Right lung (tissue), 2 donors: ENCODE measurements at regions not wholly inside any gene's neighbourhood (a gene's known extent, or its start where the extent isn't known, plus 50 kb on each side); places are given as distances from the start of the nearest gene placed in this dataset.

Experiments
- DNase-seq, 2 donors: peaks; one replicate each; pipeline ENCODE4 v3.0.0-alpha.2; 2013

DNA sequence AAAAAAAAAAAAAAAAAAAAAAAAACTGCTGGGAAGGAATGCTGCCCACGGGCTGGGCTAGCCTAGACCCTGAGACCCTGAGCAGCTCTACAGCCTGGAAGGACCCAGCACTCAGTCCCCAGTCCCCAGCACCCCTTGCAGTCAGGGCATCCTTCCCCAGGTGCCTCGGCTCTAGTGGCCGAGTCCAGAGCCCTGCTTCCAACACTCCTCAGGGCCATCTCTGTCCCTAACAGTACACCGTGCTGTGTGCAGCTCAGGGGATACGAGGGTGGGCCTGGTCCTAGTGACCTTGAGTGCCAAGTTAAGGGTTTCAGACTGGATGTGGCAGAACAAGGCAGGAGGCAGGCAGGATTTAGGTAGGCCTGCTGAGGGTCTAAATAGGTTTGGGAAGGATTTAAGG lies 50.2 kb upstream of the LRP8 start:
- DNase-seq, result no peak

DNA sequence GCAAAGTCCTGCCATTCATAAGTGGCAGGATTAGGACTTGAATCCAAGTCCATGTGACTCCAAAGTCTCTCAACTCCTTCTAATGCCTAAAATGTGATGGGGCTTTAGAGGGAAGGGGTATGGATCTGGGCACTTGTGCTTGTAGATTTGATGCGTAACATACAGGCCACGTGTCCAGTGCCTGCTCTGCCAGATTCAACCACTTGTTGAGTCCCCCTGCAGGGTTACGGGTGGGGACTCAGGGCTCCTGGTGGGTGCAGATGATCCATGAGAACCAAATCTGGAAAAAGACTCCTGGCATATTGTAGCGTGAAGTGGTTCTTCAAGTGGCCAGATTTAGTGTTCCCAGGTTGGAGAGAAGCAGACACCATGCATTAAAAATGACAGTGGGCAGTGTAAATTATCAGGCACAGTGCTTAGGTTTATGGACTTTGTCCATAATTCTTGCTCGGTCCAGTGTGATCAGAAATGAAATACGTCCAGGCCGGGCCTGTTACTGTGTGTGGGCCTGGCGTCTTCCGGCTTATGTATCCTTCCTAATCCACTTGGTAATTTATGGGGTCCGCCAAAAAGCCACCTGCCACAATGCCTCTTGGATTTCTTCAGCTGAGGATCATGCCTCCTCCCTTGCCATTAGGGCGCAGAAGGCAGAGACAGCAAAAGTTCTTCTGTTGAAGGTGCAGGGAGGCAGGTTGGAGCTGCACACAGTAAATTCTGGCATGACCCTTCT lies 51.2 kb upstream of the LRP8 start:
- DNase-seq, result no peak

DNA sequence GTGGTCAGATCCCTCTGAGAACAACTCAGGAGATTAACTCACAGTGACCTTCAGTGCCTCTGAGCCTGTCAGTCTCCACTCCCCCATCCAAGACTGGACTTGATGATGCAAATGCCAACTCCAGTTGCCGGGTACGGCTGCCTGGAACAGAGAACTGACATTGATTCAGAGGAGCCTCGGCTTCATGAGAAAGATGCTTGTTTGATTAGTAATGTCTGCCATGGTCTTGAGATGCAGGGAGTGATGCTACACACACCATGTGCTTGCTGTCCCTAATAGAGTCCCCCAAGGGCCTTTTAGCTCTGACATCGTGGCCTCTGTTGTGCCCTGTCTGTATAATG lies 51.8 kb upstream of the LRP8 start:
- DNase-seq, result no peak

DNA sequence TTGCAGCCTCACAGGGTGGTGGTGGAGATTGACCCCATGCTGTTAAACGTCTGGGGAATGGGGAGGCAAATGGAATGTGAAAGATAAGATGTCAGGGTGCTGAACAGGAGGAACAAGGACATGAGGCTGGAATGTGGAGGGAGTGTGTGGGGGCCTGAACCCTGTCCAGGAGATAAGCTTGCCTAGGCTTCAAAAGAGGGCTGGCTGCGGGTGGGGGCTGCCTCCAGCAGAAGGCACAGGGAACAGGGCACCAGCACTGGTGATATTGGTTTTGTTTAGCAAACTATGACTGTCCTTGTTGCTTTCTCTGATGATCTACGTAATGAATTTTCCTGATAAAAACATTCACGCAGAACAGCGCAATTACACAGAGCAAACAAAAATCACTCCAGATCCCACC lies 52.4 kb upstream of the LRP8 start:
- DNase-seq, result no peak

DNA sequence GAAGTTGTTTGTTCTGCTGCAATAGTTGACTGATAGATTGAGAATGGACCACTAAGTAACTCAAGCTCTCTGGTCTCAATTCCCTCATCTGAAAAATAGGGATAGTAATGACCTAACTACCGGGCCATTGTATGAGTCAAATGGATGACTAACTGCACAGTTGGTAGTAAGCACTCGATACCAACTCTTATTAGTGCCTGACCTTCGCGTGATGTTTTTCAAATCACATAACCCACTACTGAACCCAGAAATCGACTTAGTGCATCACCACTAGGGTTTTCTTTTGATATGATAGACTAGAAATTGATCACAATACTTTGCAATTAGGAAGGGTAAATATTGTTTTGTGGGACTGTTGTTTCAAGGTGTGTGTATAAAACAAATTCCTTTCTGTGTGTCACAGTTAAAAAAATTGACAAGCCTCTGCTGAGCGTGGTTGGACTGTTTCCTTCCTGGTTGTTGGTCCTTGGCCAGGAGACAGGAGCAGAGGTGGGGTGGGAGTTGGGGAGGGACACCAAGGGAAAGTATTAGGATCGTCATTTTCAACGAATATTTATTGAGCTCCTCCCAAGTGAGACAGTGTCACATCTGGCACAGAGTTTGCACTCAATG lies 54.0 kb upstream of the LRP8 start:
- no peak for DNase-seq

DNA sequence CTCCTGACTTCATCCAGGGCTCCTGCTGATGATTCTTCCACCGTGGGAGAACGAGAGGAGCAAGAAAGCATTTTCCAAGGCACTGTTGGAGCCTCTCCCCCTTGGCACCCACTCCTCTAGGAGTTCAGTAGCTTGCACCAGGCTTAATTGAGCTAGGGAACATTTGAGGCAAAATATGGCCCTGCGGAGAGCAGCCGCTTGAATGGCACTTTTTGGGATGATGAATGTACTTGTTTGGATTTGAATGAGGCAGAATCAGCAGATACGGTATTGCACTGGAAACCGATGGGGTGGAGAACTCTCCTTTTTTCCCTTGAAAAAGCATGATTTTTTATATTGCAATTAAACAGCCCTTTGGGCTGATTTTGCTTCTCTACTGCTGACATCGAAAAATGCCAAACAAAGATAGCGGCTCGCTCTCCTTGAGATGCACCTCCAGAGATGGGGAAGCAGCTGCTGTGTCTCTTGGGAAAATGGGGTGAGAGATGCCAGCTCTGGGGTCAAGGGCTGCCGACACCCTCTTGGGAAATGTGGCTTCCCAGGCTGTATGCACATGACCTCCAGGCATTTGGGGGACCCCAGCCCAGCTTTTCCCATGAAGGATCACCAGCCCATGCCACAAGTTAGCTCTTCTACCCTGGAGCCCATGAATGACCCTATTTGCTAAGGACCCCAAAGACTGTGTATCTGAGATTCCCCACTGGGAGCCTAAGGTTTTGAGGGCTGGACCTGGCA lies 55.4 kb upstream of the LRP8 start:
- no peak for DNase-seq

DNA sequence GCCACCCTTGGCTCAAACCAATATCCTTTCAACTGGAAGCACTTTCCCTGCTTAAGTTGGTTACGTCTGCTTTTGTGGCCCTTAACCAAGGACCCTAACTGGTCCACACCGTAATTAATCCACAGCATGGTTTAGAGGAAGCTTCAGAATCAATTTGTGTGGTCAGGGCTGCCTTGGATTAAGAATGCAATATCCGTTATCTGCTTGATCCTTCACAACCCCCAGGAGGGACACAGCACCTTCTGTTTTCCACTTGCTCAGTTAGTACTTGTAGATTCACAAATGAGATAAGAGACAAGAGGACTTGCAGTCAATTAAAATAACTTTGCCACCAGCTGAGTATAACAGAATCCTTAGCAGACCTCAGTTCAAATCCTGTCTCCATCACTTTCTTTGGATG lies 56.9 kb upstream of the LRP8 start:
- DNase-seq, result no peak

DNA sequence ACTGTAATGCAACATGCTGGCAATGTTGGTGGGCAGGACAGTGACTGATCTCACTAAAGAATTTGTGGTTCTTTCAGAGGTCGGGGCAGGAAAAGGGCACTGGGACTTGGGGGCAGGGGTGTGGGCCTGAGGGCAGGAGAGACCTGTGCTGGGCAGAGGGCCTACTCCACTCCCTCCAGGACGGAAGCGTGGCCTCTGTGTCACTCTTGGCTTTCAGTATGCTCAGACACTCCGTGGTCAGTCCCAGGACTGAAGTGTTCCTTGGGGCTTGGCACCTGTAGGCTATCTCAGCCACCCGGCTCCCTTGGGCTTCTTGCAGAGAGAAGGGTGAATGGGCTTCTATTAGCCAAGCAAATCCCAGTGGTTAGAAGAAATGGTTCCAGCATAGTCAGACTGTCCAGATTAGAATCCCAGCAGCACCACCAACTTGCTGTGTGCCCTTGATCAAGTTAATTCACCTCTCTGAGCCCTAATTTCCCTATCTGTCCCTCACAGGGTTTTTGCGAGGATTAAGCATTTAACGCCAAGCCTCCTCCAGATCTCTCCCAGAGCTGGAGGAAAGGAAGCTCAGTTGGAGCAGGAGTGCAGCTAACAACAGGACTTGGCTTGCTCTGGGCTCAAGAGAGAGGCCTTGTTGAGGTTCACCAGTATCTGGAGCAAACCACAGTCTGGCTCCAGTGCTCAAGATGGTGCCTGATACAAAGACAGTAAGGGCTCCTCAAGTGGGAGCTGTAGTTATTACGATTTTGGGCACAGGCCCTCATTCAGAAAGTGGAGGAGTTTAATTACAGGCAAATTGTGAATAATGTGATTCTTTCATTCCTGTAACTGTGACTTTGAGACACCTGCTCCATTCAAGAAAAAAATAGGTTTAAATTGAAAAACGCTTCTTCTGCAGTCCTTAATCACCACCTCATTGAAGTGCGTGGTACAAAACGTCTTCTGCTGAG lies 57.7 kb upstream of the LRP8 start:
- DNase-seq, result no peak

DNA sequence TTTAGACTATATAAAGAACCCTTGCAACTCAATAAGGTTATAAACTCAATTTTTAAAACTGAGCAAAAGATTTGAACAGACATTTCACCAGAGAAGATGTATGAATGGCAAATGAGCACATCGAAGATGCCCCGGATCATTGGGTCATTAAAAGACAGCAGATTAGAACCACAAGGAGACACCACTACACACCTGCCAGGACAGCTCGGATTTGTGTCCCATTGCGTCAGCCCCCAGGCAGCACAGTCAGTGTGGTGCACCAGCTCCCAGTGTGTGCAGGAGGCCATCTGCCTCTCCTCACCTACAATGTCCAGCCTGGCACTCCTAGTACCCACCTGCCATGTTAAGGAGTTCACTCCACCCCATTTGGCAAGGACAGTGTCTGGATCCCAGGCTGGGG lies 61.1 kb upstream of the LRP8 start:
- DNase-seq, result no peak

DNA sequence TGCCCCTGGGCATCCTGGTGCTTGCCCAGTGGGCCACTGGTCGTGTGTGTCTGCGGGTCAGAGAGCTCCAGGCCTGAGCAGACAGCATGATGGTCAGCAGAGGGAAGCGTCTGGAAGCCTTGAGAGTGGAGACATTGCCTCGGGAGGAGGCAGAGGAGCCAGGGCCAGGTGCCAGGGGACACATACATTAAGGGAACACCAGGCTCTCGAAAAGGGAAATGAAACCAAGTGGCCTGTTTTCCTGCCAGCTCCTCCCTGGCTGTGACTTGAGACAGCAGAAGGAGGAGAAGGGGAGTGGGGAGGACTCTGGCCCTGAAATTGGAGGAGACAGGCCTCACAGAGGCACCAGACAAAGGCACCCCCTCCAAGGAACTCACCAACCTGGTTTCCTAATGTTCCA lies 62.4 kb upstream of the LRP8 start:
- no peak for DNase-seq

DNA sequence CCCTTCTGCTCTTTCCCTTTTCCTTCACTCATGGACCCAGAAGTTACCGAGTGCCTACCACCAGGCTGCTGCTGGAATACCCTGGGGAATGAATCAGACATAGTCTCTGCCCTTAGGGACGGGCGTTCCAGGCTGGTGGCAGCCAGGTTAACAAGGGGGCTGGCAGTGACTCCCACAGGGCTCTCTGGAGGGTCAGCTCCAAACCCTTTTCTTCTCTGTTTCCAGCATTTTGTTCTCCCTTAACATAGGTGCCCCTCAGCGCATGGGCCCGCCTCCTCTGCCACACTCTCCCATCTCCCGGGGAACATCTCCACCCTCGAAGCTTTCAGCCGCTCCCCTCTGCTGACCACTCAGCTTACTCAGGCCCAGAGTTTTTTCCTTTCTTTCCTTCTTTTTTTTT lies 62.9 kb upstream of the LRP8 start:
- DNase-seq, result no peak

DNA sequence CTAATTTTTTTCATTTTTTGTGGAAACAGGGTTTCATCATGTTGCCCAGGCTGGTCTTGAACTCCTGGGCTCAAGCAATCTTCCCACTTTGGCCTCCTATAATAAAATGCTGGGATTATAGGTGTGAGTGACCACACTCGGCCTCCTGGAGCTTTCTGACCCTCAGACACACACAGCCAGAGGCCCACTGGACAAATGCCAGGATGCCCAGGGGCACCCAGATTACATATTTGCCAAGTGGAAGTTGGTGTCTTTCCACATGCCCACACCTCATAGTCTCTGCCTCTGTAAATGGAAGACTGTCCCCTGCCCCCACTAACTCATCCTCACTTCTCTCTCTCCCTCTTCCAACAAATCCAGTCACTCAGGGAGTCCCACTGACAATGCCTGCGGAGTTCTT lies 63.4 kb upstream of the LRP8 start:
- no peak for DNase-seq

DNA sequence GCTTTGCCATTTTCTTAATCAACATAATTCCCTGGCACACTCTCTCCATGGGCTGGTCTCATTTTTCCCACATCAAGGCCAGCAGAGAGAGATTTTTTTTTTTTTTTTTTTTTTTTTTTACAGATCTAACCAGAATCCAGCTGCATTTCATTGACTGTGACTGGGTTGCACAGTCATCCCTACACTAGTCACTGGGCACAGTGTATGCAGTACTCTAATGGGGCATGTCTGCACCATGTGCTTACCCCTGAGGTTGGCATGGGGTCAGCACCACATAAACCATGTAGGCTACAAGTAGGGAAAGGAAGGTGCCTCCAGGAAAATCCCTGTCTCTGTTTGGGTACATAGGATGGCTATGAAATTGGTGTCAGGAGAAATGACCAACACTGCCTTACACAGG lies 64.1 kb upstream of the LRP8 start:
- no peak for DNase-seq

DNA sequence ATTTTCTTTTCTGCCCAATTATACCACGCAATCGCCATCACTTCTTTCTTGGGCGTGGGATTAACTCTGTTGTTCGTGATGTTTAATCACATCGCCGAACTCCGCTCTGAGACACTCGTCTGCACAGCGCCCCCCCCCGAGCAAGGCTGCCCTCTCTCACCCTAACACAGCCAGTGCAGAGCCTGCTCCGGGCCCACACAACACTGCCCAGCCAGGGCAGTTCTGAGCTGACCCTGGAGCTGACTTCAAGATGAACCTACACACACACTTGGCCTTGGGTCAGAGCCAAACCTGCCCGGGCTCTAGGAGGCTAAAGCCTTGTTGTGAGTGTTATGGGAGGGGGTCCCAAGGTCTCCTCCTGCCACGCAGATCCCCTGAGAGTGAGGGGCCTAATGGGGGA lies 64.6 kb upstream of the LRP8 start:
- DNase-seq, result no peak

DNA sequence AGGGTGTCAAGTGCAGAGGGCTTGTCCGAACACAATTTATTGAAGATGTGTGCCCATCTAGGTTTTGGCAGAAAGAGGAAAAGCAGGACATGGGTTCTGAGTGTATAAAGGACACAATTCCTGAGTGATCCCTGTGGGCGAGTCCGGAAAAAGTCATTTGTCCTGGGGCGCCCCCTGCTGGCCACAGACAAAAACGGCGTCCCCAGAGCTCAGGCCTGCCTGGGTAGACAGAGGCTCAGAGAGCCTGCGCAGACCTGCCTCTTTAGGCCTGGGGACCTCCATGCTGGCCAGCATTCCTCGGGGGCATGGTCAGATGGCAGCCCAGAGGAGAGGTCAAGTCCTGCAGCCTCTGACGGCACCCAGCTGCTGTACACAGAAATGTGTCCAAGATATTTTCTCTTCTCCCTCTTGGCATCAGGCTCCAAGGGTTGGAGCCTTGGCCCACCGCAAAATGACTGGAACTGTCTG lies 65.5 kb upstream of the LRP8 start:
- peak; percentile 62 to 73 for DNase-seq

DNA sequence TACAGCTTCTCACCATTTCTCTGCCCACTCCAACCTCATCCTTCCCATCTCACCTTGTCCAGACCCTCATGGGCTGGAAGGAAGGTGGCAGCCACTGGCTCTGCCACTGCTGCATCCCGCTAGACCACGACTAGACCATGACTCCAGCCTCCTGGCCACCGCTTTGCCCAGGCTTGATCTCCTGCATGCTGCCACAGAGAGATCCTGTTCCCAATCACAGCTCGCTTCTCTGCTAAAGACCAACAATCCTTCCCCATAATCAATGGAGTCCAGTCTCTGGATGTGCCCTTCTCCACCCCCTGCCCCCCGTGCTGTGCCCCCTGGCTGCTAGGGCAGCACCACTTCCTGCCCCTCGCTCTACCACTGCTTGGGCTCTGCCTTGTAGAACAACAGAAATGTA lies 64.9 kb upstream of the DMRTB1 start:
- DNase-seq, result no peak

DNA sequence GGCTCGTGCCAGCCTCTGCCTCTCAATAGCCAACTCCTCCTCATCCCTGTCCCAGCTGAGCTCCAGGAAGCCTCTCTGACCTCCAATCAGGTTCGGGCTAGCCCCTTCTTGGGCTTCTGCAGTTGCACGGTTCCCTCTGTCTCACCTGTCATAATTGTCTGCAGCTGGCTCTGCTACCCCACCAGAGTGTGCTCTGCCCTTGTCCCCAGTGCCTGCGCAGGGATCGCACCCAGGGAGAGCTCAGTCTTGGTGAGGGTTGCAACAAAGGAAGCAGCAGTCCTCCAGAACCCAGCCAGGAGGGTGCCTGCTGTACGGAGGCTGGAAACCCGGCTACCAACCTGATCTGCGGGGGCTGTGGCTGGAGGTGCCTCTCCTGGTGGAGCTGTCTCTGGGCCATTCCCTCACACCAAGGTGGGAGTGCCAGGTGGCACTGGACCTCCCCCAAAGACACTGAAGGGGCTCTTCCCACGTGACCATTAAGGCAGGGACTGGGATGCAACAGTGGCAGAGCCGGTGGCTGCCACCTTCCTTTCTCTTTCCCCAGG lies 63.5 kb upstream of the DMRTB1 start:
- DNase-seq, result no peak

DNA sequence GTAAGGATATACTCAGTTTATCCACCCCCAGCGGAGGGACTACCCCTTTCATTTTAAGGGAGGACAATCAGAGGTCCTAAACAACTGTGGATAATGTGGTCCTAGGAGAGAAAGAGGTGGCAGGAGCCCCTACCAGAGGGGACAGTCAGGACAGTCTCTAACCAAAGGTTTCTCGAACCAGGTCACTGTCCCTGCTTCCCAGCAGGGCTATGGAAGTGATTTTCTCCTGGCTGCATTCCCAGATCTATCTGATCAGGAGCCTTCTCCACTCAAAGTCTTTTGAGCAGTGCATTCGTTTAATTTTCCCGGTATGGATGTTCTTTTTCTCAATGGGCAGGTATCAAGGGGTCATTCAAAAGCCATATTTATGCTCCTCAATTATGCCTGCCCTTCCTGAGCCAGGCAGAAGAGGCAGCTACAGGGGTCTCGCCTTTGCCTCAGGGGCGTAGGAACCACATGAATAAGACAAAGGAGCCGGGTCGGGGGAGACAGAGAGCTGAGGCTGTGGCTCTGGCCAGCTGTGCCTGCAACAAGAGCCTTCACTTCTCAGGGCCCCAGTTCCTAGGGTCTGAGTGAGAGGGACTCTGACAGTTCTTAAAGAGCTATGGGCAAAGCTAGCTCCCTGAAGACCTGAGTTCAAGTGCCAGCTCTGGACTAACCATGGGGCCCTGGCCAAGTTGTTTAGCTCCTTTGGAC lies 62.5 kb upstream of the DMRTB1 start:
- no peak for DNase-seq

DNA sequence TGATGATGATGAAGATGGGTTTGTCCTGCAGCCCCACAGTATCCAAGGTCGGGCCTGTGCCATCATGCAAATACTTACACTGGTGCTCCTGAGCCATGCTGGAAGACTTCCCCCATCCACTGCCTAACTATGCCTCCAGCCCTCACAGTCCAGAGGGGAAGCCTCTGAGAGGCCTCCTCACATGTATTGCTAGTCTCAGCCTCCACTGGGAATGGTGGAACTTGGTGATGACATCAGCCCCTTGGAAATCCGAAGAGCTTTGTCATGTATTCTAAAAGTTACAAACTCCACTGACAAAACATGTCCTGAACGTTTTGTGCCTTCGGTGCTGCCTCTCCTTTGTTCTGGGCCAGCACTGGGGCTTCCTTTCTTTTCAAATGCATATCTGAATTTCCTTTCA lies 61.1 kb upstream of the DMRTB1 start:
- DNase-seq, result no peak

DNA sequence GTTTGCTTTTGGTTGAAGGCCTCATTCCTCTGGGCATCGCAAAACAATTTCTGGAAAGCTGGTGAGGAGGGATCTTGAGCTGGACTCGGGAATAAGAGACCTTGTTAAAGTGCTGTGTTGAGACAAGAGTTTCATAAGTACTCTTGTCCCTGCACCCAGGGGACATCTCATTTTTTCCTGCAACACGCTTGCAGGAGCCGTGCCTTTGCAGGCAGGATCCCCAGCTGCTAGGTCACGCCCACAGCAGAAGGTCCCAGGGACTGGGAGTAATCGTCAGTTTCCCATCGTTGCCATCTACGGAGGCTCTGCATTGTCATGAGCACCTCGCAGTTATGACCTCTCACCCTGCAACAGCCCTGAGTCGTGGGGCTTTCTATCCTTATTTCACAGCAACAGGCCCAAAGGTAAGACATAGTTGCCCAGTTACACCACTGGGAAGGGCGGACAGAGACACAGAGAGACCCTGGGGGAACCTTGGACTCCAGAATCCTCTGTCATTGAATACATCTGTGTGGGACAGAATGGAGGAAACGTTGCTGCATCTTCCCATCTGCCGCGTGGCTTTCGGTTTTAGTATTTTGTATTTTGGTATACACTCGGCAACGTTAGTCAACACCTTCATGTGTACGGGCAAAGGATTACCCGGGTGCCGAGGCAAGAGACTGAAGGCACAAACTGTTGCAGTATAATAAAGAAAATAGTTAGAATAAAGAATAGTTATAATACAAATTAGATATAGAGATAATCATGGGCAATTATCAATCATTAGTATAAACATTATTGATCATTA lies 60.4 kb upstream of the DMRTB1 start:
- DNase-seq, result no peak
